CD4-positive, alpha-beta T cell treated with Interleukin-17A for 1 hour (primary cell): ENCODE measurements at regions not wholly inside any gene's neighbourhood (a gene's known extent, or its start where the extent isn't known, plus 50 kb on each side); places are given as distances from the start of the nearest gene placed in this dataset.
"Not testable (repeated sequence)": the region's sequence is repeated elsewhere in the genome, so short reads cannot be mapped to it uniquely, and the experiment has no call there.

Source experiments
- DNase-seq: peaks from one replicate; pipeline ENCODE4 v3.0.0-alpha.2; 2020

GRCh38 chr1:88609051-88609450, 75.0 kb upstream of the PKN2 start:
- no peak for DNase-seq

GRCh38 chr1:88610687-88611086, 73.4 kb upstream of the PKN2 start:
- DNase-seq: no peak

- DNase-seq: no peak
Measured at GRCh38 chr1:88612292-88612691, 71.8 kb upstream of the PKN2 start.

GRCh38 chr1:88612773-88613172, 71.3 kb upstream of the PKN2 start:
- DNase-seq: no peak

GRCh38 chr1:88618331-88618730, 65.7 kb upstream of the PKN2 start:
- no peak for DNase-seq

- DNase-seq: not testable (repeated sequence)
Measured at GRCh38 chr1:88623101-88623500, 61.0 kb upstream of the PKN2 start.
